GM10248 (cell line): ENCODE measurements at regions not wholly inside any gene's neighbourhood (a gene's known extent, or its start where the extent isn't known, plus 50 kb on each side); places are given as distances from the start of the nearest gene placed in this dataset.

Experiments used
- CTCF ChIA-PET: fragments of 300-600 bp; sonication (Branson Sonifier 250); formaldehyde crosslinking; extraction: SDS; loops from one replicate; lab custom pipeline; 2021; ENCODE audit warnings: antibody characterized with exemption; lab: Yijun Ruan, JAX
- POLR2A ChIA-PET: fragments of 350-650 bp; sonication (Branson Sonifier 250); formaldehyde crosslinking; extraction: SDS; loops from one replicate; lab custom pipeline; 2020; ENCODE audit warnings: antibody characterized with exemption; lab: Yijun Ruan, JAX
- DNase-seq: peaks from one replicate; pipeline ENCODE4 v3.0.0; 2012; ENCODE audit errors: extremely low spot score
- TF ChIP-seq, protein P1 (sequence below): IDR thresholded peaks from 2 replicates; pipeline ENCODE4 v1.5.1; 2012; ENCODE audit warnings: mild to moderate bottlenecking, low read depth; ENCODE audit errors: extremely low read depth, missing control alignments, control extremely low read depth

DNA sequence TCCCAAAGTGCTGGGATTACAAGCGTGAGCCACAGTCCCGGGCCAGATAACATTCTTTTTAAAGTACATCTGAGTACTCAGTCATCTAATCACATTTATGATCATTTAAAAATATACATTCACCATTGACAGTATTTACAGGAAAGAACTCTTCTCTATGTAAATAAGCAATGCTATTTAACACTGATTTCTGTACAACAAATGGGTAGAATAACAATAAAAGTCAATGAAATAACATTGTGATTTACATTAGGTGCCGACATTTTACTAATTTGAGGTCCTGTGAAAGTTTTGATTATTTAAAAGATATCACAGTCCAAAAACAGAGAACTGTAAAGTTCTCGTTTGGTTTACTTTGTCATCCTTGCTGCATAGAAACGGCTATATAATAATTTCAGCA lies 1763.7 kb downstream of the SLITRK1 start:
- CTCF ChIA-PET = no interaction called here
- POLR2A ChIA-PET = no interaction called here
- TF ChIP-seq, protein P1, sequence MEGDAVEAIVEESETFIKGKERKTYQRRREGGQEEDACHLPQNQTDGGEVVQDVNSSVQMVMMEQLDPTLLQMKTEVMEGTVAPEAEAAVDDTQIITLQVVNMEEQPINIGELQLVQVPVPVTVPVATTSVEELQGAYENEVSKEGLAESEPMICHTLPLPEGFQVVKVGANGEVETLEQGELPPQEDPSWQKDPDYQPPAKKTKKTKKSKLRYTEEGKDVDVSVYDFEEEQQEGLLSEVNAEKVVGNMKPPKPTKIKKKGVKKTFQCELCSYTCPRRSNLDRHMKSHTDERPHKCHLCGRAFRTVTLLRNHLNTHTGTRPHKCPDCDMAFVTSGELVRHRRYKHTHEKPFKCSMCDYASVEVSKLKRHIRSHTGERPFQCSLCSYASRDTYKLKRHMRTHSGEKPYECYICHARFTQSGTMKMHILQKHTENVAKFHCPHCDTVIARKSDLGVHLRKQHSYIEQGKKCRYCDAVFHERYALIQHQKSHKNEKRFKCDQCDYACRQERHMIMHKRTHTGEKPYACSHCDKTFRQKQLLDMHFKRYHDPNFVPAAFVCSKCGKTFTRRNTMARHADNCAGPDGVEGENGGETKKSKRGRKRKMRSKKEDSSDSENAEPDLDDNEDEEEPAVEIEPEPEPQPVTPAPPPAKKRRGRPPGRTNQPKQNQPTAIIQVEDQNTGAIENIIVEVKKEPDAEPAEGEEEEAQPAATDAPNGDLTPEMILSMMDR = no peak
- DNase-seq = no peak

GRCh38 chr13:82116422-82116989 lies 1765.8 kb downstream of the SLITRK1 start:
- ChIA-PET CTCF (no interaction called here), POLR2A (no interaction called here)
- TF ChIP-seq, protein P1 = no peak
- DNase-seq = no peak

DNA sequence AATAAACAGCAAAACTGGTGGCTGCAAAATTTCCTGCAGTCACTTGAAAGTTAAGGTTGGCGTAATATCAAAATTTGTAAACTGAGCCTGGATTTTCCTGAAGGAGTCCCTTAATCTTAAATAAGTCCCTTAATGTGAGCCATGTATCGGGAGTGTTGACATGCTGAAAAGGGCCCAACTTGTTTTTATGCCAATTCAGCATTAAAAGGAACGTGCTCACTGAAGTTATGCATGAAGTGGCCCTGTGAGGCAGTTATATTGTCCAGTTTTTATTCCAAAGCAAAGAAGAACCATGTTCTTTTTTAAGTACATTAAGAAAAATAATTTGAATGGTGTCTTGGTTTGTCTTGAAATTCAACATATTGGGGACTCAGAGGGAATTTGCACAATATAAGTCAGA lies 1766.9 kb downstream of the SLITRK1 start:
- DNase-seq = no peak
- TF ChIP-seq, protein P1 = no peak
- CTCF ChIA-PET = no interaction called here
- POLR2A ChIA-PET = no interaction called here

DNA sequence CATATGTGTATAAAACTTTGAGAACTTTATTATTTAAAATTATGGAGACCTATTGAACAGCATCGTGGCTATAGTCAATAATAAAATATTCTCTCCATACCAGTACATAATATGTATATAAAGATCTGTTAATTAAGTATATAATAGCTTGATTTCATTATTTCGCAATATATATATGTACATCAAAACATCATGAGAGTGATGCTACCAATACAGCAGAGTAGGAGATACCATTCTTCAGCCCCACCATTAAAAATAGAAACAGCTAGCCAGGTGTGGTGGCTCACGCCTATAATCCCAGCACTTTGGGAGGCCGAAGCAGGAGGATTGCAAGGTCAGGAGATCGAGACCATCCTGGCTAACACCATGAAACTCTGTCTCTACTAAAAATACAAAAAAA lies 1755.3 kb upstream of the SPRY2 start:
- ChIA-PET POLR2A (no interaction called here), CTCF (interaction anchor here (1.1 kb wide), 1 partner anchor 28 kb away, joined by 3 read pairs; no protein-coding TSS in a partner anchor)
- TF ChIP-seq, protein P1 = no peak
- no peak for DNase-seq

GRCh38 chr13:82092312-82092711 lies 1751.4 kb upstream of the SPRY2 start:
- ChIA-PET CTCF (no interaction called here), POLR2A (no interaction called here)
- TF ChIP-seq, protein P1 = no peak
- DNase-seq = no peak

DNA sequence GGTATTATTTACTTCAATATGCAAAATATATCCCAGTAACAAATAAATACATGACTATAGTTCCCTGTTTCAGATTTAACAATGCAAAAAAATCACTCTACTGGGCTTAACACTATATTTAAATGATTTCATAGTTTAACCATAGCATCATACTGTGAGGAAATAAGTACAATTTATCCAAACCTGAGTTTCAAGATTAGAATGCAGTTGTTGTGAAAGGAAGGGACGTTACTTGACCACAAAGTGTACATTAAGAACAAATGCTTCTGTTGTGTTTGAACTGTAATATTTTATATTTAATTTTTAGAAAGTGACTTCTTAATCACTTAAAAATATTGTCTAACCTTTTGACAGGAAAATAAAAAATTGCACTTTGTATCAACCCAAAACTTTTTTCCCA lies 1747.9 kb upstream of the SPRY2 start:
- TF ChIP-seq, protein P1 = no peak
- ChIA-PET POLR2A (no interaction called here), CTCF (no interaction called here)
- DNase-seq = no peak
